ENCODE measurements at regions not wholly inside any gene's neighbourhood (a gene's known extent, or its start where the extent isn't known, plus 50 kb on each side); places are given as distances from the start of the nearest gene placed in this dataset.

GRCh38 chr16:79503511-79503910 is 97.0 kb downstream of the MAF start (continued):
- TF ChIP-seq JUNB (CRISPR knock-in tag; conservative IDR thresholded peaks at IDR 0.05): no peak
- TF ChIP-seq ZNF764 (CRISPR knock-in tag; IDR thresholded peaks at IDR 0.05; ENCODE audit: low read depth): no peak
- no peak for TF ChIP-seq POLR2H (tag; IDR thresholded peaks at IDR 0.05; ENCODE audit: low read depth)
- TF ChIP-seq SAP30 (IDR thresholded peaks at IDR 0.05; ENCODE audit: borderline replicate concordance, insufficient read depth, low read depth, low read length, poor library complexity, severe bottlenecking): no peak
- no peak for TF ChIP-seq CTCFL (IDR thresholded peaks at IDR 0.05; ENCODE audit: borderline replicate concordance, insufficient read depth, low read depth, low read length, poor library complexity, severe bottlenecking)

GRCh38 chr16:79501446-79501845 is 99.1 kb downstream of the MAF start:
- ChIA-PET CTCF (ENCODE audit: low intra/inter-chr PET ratio) (no interaction called here), POLR2A (no interaction called here)
- Histone ChIP-seq H3K9ac (ENCODE audit: insufficient read depth in 1 of 2, low read depth in 2 of 2, low read length in 2 of 2) (no peak overlapping the region), H3K79me2 (ENCODE audit: control insufficient read depth, insufficient read depth, low read length) (no peaks in the 10 kb centered on the region), H3K9me3 (replicated peaks; ENCODE audit: control insufficient read depth, insufficient read depth, low read depth, low read length) (no peaks in the 10 kb centered on the region), H3K4me2 (ENCODE audit: insufficient read depth, low read length) (no peak overlapping the region), H2AFZ (ENCODE audit: low read depth, low read length) (no peak overlapping the region), H3K27me3 (ENCODE audit: control insufficient read depth in 2 of 2, insufficient read depth in 2 of 2, low read length in 2 of 2) (peaks cover 2 to 12% of the 10 kb centered on the region in 2 experiments; a peak in 1 of 5 replicates), H3K27ac (ENCODE audit: extremely low read depth, low read depth, low read length) (no peak overlapping the region), H3K9me1 (ENCODE audit: control insufficient read depth, insufficient read depth, low read length) (no peaks in the 10 kb centered on the region), H4K20me1 (replicated peaks; ENCODE audit: control insufficient read depth, insufficient read depth, low read length) (no peaks in the 10 kb centered on the region), H3K36me3 (ENCODE audit: control insufficient read depth, insufficient read depth, low read length) (no peaks in the 10 kb centered on the region), H3K4me1 (replicated peaks in 1 of 2; ENCODE audit: control insufficient read depth in 2 of 2, insufficient read depth in 2 of 2, low read length in 2 of 2) (no peaks in the 10 kb centered on the region), H3K4me3 (no peak overlapping the region)
- in situ Hi-C loops (cut with MboI) (no loop called here), intact Hi-C loops (cut with micrococcal nuclease) (no loop called here)
- ATAC-seq (no peak), DNase-seq (ENCODE audit: extremely low read depth in 1 of 4, low spot score in 3 of 4) (no peak), FAIRE-seq (no peak)
- BruUV-seq (replicated peaks): no TSS peak
- WGBS (ENCODE audit: insufficient coverage, low coverage, missing lambda C conversion rate): 0% methylated on average over 4 of the region's 4 CpGs
- TF ChIP-seq DACH1 (IDR thresholded peaks at IDR 0.05; ENCODE audit: partially characterized antibody) (no peak), POLR2AphosphoS2 (IDR thresholded peaks at IDR 0.05; ENCODE audit: low read length) (no peak), YBX1 (IDR thresholded peaks at IDR 0.05) (no peak), RBFOX2 (IDR thresholded peaks at IDR 0.05; ENCODE audit: low read depth, low read length) (no peak), MAFG (tag; conservative IDR thresholded peaks at IDR 0.05) (peak; percentile 75), ZNF12 (CRISPR knock-in tag; IDR thresholded peaks at IDR 0.05) (no peak), TBL1XR1 (IDR thresholded peaks at IDR 0.05; ENCODE audit: low read length in 2 of 2) (no peak), MAFF (IDR thresholded peaks at IDR 0.05; ENCODE audit: low read length) (peak; percentile 84), CREM (IDR thresholded peaks at IDR 0.05; ENCODE audit: low read depth) (no peak), PYGO2 (tag; IDR thresholded peaks at IDR 0.05) (no peak), C11orf30 (IDR thresholded peaks at IDR 0.05; ENCODE audit: low read depth) (peak; percentile 74)
